ENCODE measurements at regions not wholly inside any gene's neighbourhood (a gene's known extent, or its start where the extent isn't known, plus 50 kb on each side); places are given as distances from the start of the nearest gene placed in this dataset.

- intact Hi-C loops (cut with micrococcal nuclease): no loop called here
- 94% methylated on average over 5 of the region's 5 CpGs for WGBS (ENCODE audit: insufficient coverage)
- no peak for DNase-seq
- no peak overlapping the region for H3K4me3 ChIP-seq (ENCODE audit: low read length)
- Mint-ChIP-seq H3K27me3 (ENCODE audit: low read depth in 2 of 2) (peaks cover 29 to 52% of the 10 kb centered on the region in 2 donors), H3K9me3 (no peaks in the 10 kb centered on the region), H3K27ac (no peak overlapping the region), H3K4me3 (no peak overlapping the region), H3K36me3 (no peaks in the 10 kb centered on the region), H3K4me1 (no peaks in the 10 kb centered on the region)
- no peaks in the 10 kb centered on the region for H3K4me1 ChIP-seq (ENCODE audit: control insufficient read depth, insufficient read depth, low read length)
- no peak for TF ChIP-seq CTCF (IDR thresholded peaks at IDR 0.05)
- ATAC-seq: no peak
- H3K36me3 ChIP-seq (ENCODE audit: control insufficient read depth, insufficient read depth, low read length): no peaks in the 10 kb centered on the region
- no peak overlapping the region for H3K27ac ChIP-seq (ENCODE audit: low read length)
- peaks cover 3% of the 10 kb centered on the region for H3K27me3 ChIP-seq (ENCODE audit: control insufficient read depth, insufficient read depth, low read length)
- H3K9me3 ChIP-seq (ENCODE audit: control insufficient read depth, insufficient read depth, low read length): no peaks in the 10 kb centered on the region
Measured at GRCh38 chr15:69891070-69891536, 206.6 kb downstream of the TLE3 start.

GRCh38 chr15:69891606-69892005 lies 206.1 kb downstream of the TLE3 start:
- Histone ChIP-seq H3K4me3 (ENCODE audit: low read length) (no peak overlapping the region), H3K27me3 (ENCODE audit: control insufficient read depth, insufficient read depth, low read length) (peaks cover 3% of the 10 kb centered on the region), H3K27ac (ENCODE audit: low read length) (no peak overlapping the region), H3K9me3 (ENCODE audit: control insufficient read depth, insufficient read depth, low read length) (no peaks in the 10 kb centered on the region), H3K36me3 (ENCODE audit: control insufficient read depth, insufficient read depth, low read length) (no peaks in the 10 kb centered on the region), H3K4me1 (ENCODE audit: control insufficient read depth, insufficient read depth, low read length) (no peaks in the 10 kb centered on the region)
- peaks cover 27 to 52% of the 10 kb centered on the region in 2 donors for H3K27me3 Mint-ChIP-seq (ENCODE audit: low read depth in 2 of 2)
- H3K4me1 Mint-ChIP-seq: no peaks in the 10 kb centered on the region
- H3K27ac Mint-ChIP-seq: no peak overlapping the region
- intact Hi-C loops (cut with micrococcal nuclease): no loop called here
- WGBS (ENCODE audit: insufficient coverage): 88% methylated on average over 5 of the region's 7 CpGs
- DNase-seq: no peak
- no peak overlapping the region for H3K4me3 Mint-ChIP-seq
- no peaks in the 10 kb centered on the region for H3K36me3 Mint-ChIP-seq
- no peak for TF ChIP-seq CTCF (IDR thresholded peaks at IDR 0.05)
- no peaks in the 10 kb centered on the region for H3K9me3 Mint-ChIP-seq
- no peak for ATAC-seq

- Histone ChIP-seq H3K9me3 (ENCODE audit: control insufficient read depth, insufficient read depth, low read length) (no peaks in the 10 kb centered on the region), H3K36me3 (ENCODE audit: control insufficient read depth, insufficient read depth, low read length) (no peaks in the 10 kb centered on the region), H3K27ac (ENCODE audit: low read length) (no peak overlapping the region), H3K27me3 (ENCODE audit: control insufficient read depth, insufficient read depth, low read length) (peaks cover 3% of the 10 kb centered on the region), H3K4me3 (ENCODE audit: low read length) (no peak overlapping the region), H3K4me1 (ENCODE audit: control insufficient read depth, insufficient read depth, low read length) (no peaks in the 10 kb centered on the region)
- 67% methylated on average over 3 of the region's 4 CpGs for WGBS (ENCODE audit: insufficient coverage)
- Mint-ChIP-seq H3K36me3 (no peaks in the 10 kb centered on the region), H3K4me3 (no peak overlapping the region), H3K9me3 (no peaks in the 10 kb centered on the region), H3K4me1 (no peaks in the 10 kb centered on the region), H3K27me3 (ENCODE audit: low read depth in 2 of 2) (peaks cover 27 to 44% of the 10 kb centered on the region in 2 donors), H3K27ac (no peak overlapping the region)
- ATAC-seq (no peak), DNase-seq (no peak)
- intact Hi-C loops (cut with micrococcal nuclease): no loop called here
- no peak for TF ChIP-seq CTCF (IDR thresholded peaks at IDR 0.05)
Measured at GRCh38 chr15:69892351-69892750, 205.4 kb downstream of the TLE3 start.

- WGBS (ENCODE audit: insufficient coverage): 81% methylated on average over 2 of the region's 2 CpGs
- no peaks in the 10 kb centered on the region for H3K4me1 Mint-ChIP-seq
- no peak for ATAC-seq
Measured at GRCh38 chr15:69893086-69893485, 204.6 kb downstream of the TLE3 start.

More at GRCh38 chr15:69893086-69893485, 204.6 kb downstream of the TLE3 start:
- intact Hi-C loops (cut with micrococcal nuclease): no loop called here
- Histone ChIP-seq H3K27ac (ENCODE audit: low read length) (no peak overlapping the region), H3K27me3 (ENCODE audit: control insufficient read depth, insufficient read depth, low read length) (peaks cover 3% of the 10 kb centered on the region), H3K36me3 (ENCODE audit: control insufficient read depth, insufficient read depth, low read length) (no peaks in the 10 kb centered on the region), H3K9me3 (ENCODE audit: control insufficient read depth, insufficient read depth, low read length) (no peaks in the 10 kb centered on the region), H3K4me1 (ENCODE audit: control insufficient read depth, insufficient read depth, low read length) (no peaks in the 10 kb centered on the region), H3K4me3 (ENCODE audit: low read length) (no peak overlapping the region)
- DNase-seq: no peak
- Mint-ChIP-seq H3K27ac (no peak overlapping the region), H3K4me3 (no peak overlapping the region), H3K36me3 (no peaks in the 10 kb centered on the region), H3K27me3 (ENCODE audit: low read depth in 2 of 2) (peaks cover 25 to 41% of the 10 kb centered on the region in 2 donors), H3K9me3 (no peaks in the 10 kb centered on the region)
- no peak for TF ChIP-seq CTCF (IDR thresholded peaks at IDR 0.05)
